H9 (cell line): ENCODE measurements at regions not wholly inside any gene's neighbourhood (a gene's known extent, or its start where the extent isn't known, plus 50 kb on each side); places are given as distances from the start of the nearest gene placed in this dataset.

Experiments used
- DNase-seq: peaks from one replicate; pipeline ENCODE4 v3.0.0-alpha.2; 2017
- H2AFZ ChIP-seq: one replicate; pipeline ENCODE4 v1.6.1; 2013; ENCODE audit warnings: mild to moderate bottlenecking, low read length, control low read depth, moderate library complexity
- H2AK5ac ChIP-seq: 2 replicates; pipeline ENCODE4 v1.6.1; 2013; ENCODE audit warnings: low read length, control low read depth, mixed read lengths; ENCODE audit not compliant: insufficient read length
- H2BK120ac ChIP-seq: one replicate; pipeline ENCODE4 v1.6.1; 2013; ENCODE audit warnings: low read depth, mild to moderate bottlenecking, low read length, control low read depth, inconsistent platforms; ENCODE audit not compliant: poor library complexity, severe bottlenecking
- H2BK12ac ChIP-seq: 2 replicates; pipeline ENCODE4 v1.6.1; 2013; ENCODE audit warnings: low read length, control low read depth, mixed read lengths, low read depth; ENCODE audit not compliant: insufficient read length
- H2BK15ac ChIP-seq: 2 replicates; pipeline ENCODE4 v1.6.1; 2013; ENCODE audit warnings: low read depth, low read length, control low read depth
- H2BK20ac ChIP-seq: one replicate; pipeline ENCODE4 v1.6.1; 2013; ENCODE audit warnings: low read depth, mild to moderate bottlenecking, low read length, control low read depth, inconsistent platforms; ENCODE audit not compliant: poor library complexity, severe bottlenecking
- H2BK5ac ChIP-seq: 2 replicates; pipeline ENCODE4 v1.6.1; 2013; ENCODE audit warnings: low read length, control low read depth, mixed read lengths; ENCODE audit not compliant: insufficient read length
- H3K14ac ChIP-seq: 2 replicates; pipeline ENCODE4 v1.6.1; 2013; ENCODE audit warnings: low read length, control low read depth; ENCODE audit not compliant: insufficient read depth
- H3K18ac ChIP-seq: 2 replicates; pipeline ENCODE4 v1.6.1; 2013; ENCODE audit warnings: low read depth, mild to moderate bottlenecking, mixed read lengths, low read length, control low read depth; ENCODE audit not compliant: insufficient read length
- H3K23ac ChIP-seq: 2 replicates; pipeline ENCODE4 v1.6.1; 2013; ENCODE audit warnings: low read length, control low read depth, mixed read lengths, low read depth; ENCODE audit not compliant: insufficient read length
- H3K23me2 ChIP-seq: 2 replicates; pipeline ENCODE4 v1.6.1; 2013; ENCODE audit warnings: low read depth, mild to moderate bottlenecking, mixed read lengths, low read length, control low read depth; ENCODE audit not compliant: insufficient read length, poor library complexity, severe bottlenecking
- H3K27ac ChIP-seq: 2 replicates; pipeline ENCODE4 v1.5.1; 2013; ENCODE audit warnings: low read length, control low read depth, mixed read lengths, low read depth; ENCODE audit not compliant: insufficient read length
- H3K27me3 ChIP-seq: 2 replicates; pipeline ENCODE4 v1.6.1; 2013; ENCODE audit warnings: low read length, control low read depth, inconsistent platforms; ENCODE audit not compliant: insufficient read depth
- H3K4ac ChIP-seq: 2 replicates; pipeline ENCODE4 v1.6.1; 2013; ENCODE audit warnings: low read depth, mild to moderate bottlenecking, control low read depth, inconsistent platforms, low read length, moderate library complexity
- H3K4me1 ChIP-seq: 2 replicates; pipeline ENCODE4 v1.6.1; 2013; ENCODE audit warnings: low read length, control low read depth, inconsistent platforms; ENCODE audit not compliant: insufficient read depth
- H3K4me2 ChIP-seq: 2 replicates; pipeline ENCODE4 v1.6.1; 2013; ENCODE audit warnings: low read length, control low read depth, mixed read lengths; ENCODE audit not compliant: insufficient read length, insufficient read depth
- H3K56ac ChIP-seq: 2 replicates; pipeline ENCODE4 v1.6.1; 2013; ENCODE audit warnings: low read depth, mild to moderate bottlenecking, mixed read lengths, low read length, control low read depth; ENCODE audit not compliant: insufficient read length
- H3K79me1 ChIP-seq: 2 replicates; pipeline ENCODE4 v1.6.1; 2013; ENCODE audit warnings: low read depth, mild to moderate bottlenecking, moderate library complexity, low read length, control low read depth, inconsistent platforms; ENCODE audit not compliant: insufficient read depth, poor library complexity, severe bottlenecking
- H3K79me2 ChIP-seq: 2 replicates; pipeline ENCODE4 v1.6.1; 2013; ENCODE audit warnings: low read length, control low read depth, inconsistent platforms; ENCODE audit not compliant: insufficient read depth
- H3K9ac ChIP-seq: 2 replicates; pipeline ENCODE4 v1.6.1; 2013; ENCODE audit warnings: low read length, control low read depth, mixed read lengths; ENCODE audit not compliant: insufficient read length; ENCODE audit errors: extremely low read depth
- H3K9me3 ChIP-seq: one replicate; pipeline ENCODE4 v1.6.1; 2013; ENCODE audit warnings: low read depth, low read length, inconsistent platforms; ENCODE audit not compliant: control insufficient read depth
- H3T11ph ChIP-seq: one replicate; pipeline ENCODE4 v1.6.1; 2013; ENCODE audit warnings: mild to moderate bottlenecking, low read length, control low read depth, inconsistent platforms
- H4K20me1 ChIP-seq: one replicate; pipeline ENCODE4 v1.6.1; 2013; ENCODE audit not compliant: control insufficient read depth, insufficient read length, insufficient read depth
- H4K5ac ChIP-seq: 2 replicates; pipeline ENCODE4 v1.6.1; 2013; ENCODE audit warnings: low read depth, mild to moderate bottlenecking, mixed read lengths, low read length, control low read depth; ENCODE audit not compliant: insufficient read length
- H4K8ac ChIP-seq: replicated peaks from 2 replicates; pipeline ENCODE4 v1.6.1; 2013; ENCODE audit warnings: low read length, control low read depth, mixed read lengths, low read depth; ENCODE audit not compliant: insufficient read length
- H4K91ac ChIP-seq: 2 replicates; pipeline ENCODE4 v1.6.1; 2013; ENCODE audit warnings: low read depth, mild to moderate bottlenecking, moderate library complexity, mixed read lengths, low read length, control low read depth; ENCODE audit not compliant: insufficient read length
- H3K27ac Mint-ChIP-seq, 3 experiments: 2 replicates in 2 of 3; 3 replicates in 1 of 3; pipeline ENCODE4 v1.8.0; 2020 to 2021; ENCODE audit warnings: mixed read lengths in 3 of 3, mild to moderate bottlenecking in 1 of 3, moderate library complexity in 1 of 3
- H3K27me3 Mint-ChIP-seq: 2 replicates; pipeline ENCODE4 v1.8.0; 2021; ENCODE audit warnings: low read depth, mild to moderate bottlenecking, moderate library complexity, mixed read lengths
- H3K36me3 Mint-ChIP-seq, 3 experiments: 2 replicates in 2 of 3; 3 replicates in 1 of 3; pipeline ENCODE4 v1.8.0; 2020 to 2021; ENCODE audit warnings: low read depth in 3 of 3, mixed read lengths in 3 of 3; ENCODE audit not compliant: insufficient read depth in 1 of 3
- H3K4me1 Mint-ChIP-seq, 2 experiments: 2 replicates each; pipeline ENCODE4 v1.8.0; 2020; ENCODE audit warnings: mixed read lengths in 2 of 2
- H3K4me3 Mint-ChIP-seq, 2 experiments: 2 replicates in 1 of 2; 3 replicates in 1 of 2; pipeline ENCODE4 v1.8.0; 2020 to 2021; ENCODE audit warnings: mild to moderate bottlenecking in 2 of 2, mixed read lengths in 2 of 2, moderate library complexity in 1 of 2
- H3K9me3 Mint-ChIP-seq, 2 experiments: 2 replicates in 1 of 2; 3 replicates in 1 of 2; pipeline ENCODE4 v1.8.0; 2020; ENCODE audit warnings: mild to moderate bottlenecking in 2 of 2, mixed read lengths in 2 of 2, moderate library complexity in 1 of 2
- CTCF ChIP-seq: fragments of 200-600 bp; sonication (generic); conservative IDR thresholded peaks from 3 replicates; pipeline ENCODE4 v1.8.0; 2021; ENCODE audit warnings: antibody characterized with exemption, mild to moderate bottlenecking
- WGBS: extraction: QIAGEN DNeasy Blood & Tissue Kit; methylation state at CpG from one replicate; pipeline ENCODE4 v1.1.7; 2013; ENCODE audit warnings: missing lambda C conversion rate, low lambda C conversion rate, mixed read lengths; ENCODE audit not compliant: insufficient read length; ENCODE audit errors: extremely low coverage; 5-methylcytosine and 5-hydroxymethylcytosine counted together

- no peaks in the 10 kb centered on the region for H3K79me1 ChIP-seq
- Mint-ChIP-seq H3K9me3 (no peaks in the 10 kb centered on the region), H3K27ac (peak overlapping the region in 1 of 3 experiments; percentile 0; a peak in 1 of 7 replicates), H3K4me3 (no peak overlapping the region), H3K4me1 (peaks cover 46 to 48% of the 10 kb centered on the region in 2 experiments), H3K27me3 (no peaks in the 10 kb centered on the region), H3K36me3 (no peaks in the 10 kb centered on the region)
- no peak for DNase-seq
- H3K23ac ChIP-seq: no peak overlapping the region
- H2BK5ac ChIP-seq: no peak overlapping the region
- H3K4me1 ChIP-seq: peaks cover 7% of the 10 kb centered on the region; the same call in 1 of the 2 replicates
- TF ChIP-seq CTCF: no peak
- no peaks in the 10 kb centered on the region for H3K27me3 ChIP-seq
- 100% methylated on average over 4 of the region's 12 CpGs for WGBS
- H3T11ph ChIP-seq: no peak overlapping the region
- H4K20me1 ChIP-seq: no peaks in the 10 kb centered on the region
- H3K18ac ChIP-seq: no peak overlapping the region
- no peak overlapping the region for H3K4ac ChIP-seq
- no peak overlapping the region for H4K5ac ChIP-seq
- no peak overlapping the region for H2BK120ac ChIP-seq
- H3K79me2 ChIP-seq: no peaks in the 10 kb centered on the region
- H3K9me3 ChIP-seq: no peaks in the 10 kb centered on the region
- no peak overlapping the region for H3K27ac ChIP-seq
- no peak overlapping the region for H2AFZ ChIP-seq
- no peak overlapping the region for H3K4me2 ChIP-seq
- no peaks in the 10 kb centered on the region for H3K23me2 ChIP-seq
- H4K91ac ChIP-seq: no peak overlapping the region
- H3K9ac ChIP-seq: no peak overlapping the region
- H3K56ac ChIP-seq: no peak overlapping the region
- H2AK5ac ChIP-seq: no peak overlapping the region
- H2BK12ac ChIP-seq: no peak overlapping the region
- H3K14ac ChIP-seq: no peak overlapping the region
- no peak overlapping the region for H2BK20ac ChIP-seq
- no peak overlapping the region for H2BK15ac ChIP-seq
- H4K8ac ChIP-seq: no peak overlapping the region
Measured at GRCh38 chr5:125376059-125376641, 629.7 kb upstream of the ZNF608 start.
